IMR-90 (cell line): ENCODE measurements at regions not wholly inside any gene's neighbourhood (a gene's known extent, or its start where the extent isn't known, plus 50 kb on each side); places are given as distances from the start of the nearest gene placed in this dataset.

Source experiments
- ATAC-seq: fragments of 200-7000 bp; cut with Tn5 transposase; 2 replicates; pipeline ENCODE4 v1.9.1; 2020; ENCODE audit warnings: low read depth, mild to moderate bottlenecking, moderate library complexity
- BruUV-seq: library from RNA; stranded (reverse); fragments of 400-500 nt; replicated peaks from 2 replicates; lab custom pipeline; 2021; lab: Mats Ljungman, UMichigan
- CTCF ChIA-PET: fragments of 300-600 bp; formaldehyde crosslinking; extraction: SDS; loops from one replicate; lab custom pipeline; 2021; ENCODE audit warnings: antibody characterized with exemption; lab: Yijun Ruan, JAX
- POLR2A ChIA-PET: fragments of 300-600 bp; sonication (Branson Sonifier 250); formaldehyde crosslinking; loops from one replicate; lab custom pipeline; 2022; ENCODE audit warnings: antibody characterized with exemption; ENCODE audit not compliant: unreplicated experiment; lab: Charles Lee
- DNase-seq: peaks from one replicate; pipeline ENCODE4 v3.0.0; 2013
- H2AFZ ChIP-seq: replicated peaks from 2 replicates; pipeline ENCODE3; 2013; ENCODE audit warnings: low read length, mild to moderate bottlenecking; ENCODE audit not compliant: poor library complexity
- H2AK5ac ChIP-seq: 2 replicates; pipeline ENCODE4 v1.6.1; 2013; ENCODE audit warnings: low read depth, low read length, inconsistent platforms
- H2AK9ac ChIP-seq: replicated peaks from 2 replicates; pipeline ENCODE3; 2013; ENCODE audit warnings: mild to moderate bottlenecking, low read depth, low read length, moderate library complexity; ENCODE audit not compliant: poor library complexity
- H2BK120ac ChIP-seq: 2 replicates; pipeline ENCODE4 v1.6.1; 2013; ENCODE audit warnings: low read depth, low read length, inconsistent platforms
- H2BK15ac ChIP-seq: 3 replicates; pipeline ENCODE4 v1.6.1; 2013; ENCODE audit warnings: low read depth, low read length, inconsistent platforms
- H2BK20ac ChIP-seq: 2 replicates; pipeline ENCODE4 v1.6.1; 2013; ENCODE audit warnings: low read depth, mild to moderate bottlenecking, inconsistent platforms, low read length, moderate library complexity
- H2BK5ac ChIP-seq: 2 replicates; pipeline ENCODE4 v1.6.1; 2013; ENCODE audit warnings: mild to moderate bottlenecking, low read depth, low read length, inconsistent platforms; ENCODE audit not compliant: poor library complexity, severe bottlenecking
- H3K14ac ChIP-seq: replicated peaks from 2 replicates; pipeline ENCODE4 v1.6.1; 2013; ENCODE audit warnings: low read depth, low read length, inconsistent platforms
- H3K18ac ChIP-seq: 2 replicates; pipeline ENCODE4 v1.6.1; 2013; ENCODE audit warnings: low read depth, low read length, control low read depth
- H3K23ac ChIP-seq: 2 replicates; pipeline ENCODE4 v1.6.1; 2013; ENCODE audit warnings: low read depth, low read length, inconsistent platforms
- H3K27ac ChIP-seq: 2 replicates; pipeline ENCODE4 v1.5.1; 2013; ENCODE audit warnings: mild to moderate bottlenecking, control low read depth, low read length; ENCODE audit not compliant: insufficient read depth
- H3K27me3 ChIP-seq: 2 replicates; pipeline ENCODE4 v1.6.1; 2013; ENCODE audit warnings: low read length; ENCODE audit not compliant: control insufficient read depth, insufficient read depth
- H3K36me3 ChIP-seq: 2 replicates; pipeline ENCODE4 v1.6.1; 2013; ENCODE audit warnings: low read length, mixed read lengths; ENCODE audit not compliant: control insufficient read depth, insufficient read depth
- H3K4ac ChIP-seq: 2 replicates; pipeline ENCODE4 v1.6.1; 2013; ENCODE audit warnings: low read depth, low read length, inconsistent platforms
- H3K4me1 ChIP-seq: 2 replicates; pipeline ENCODE4 v1.6.1; 2013; ENCODE audit warnings: low read length, mixed read lengths; ENCODE audit not compliant: control insufficient read depth, insufficient read depth
- H3K4me2 ChIP-seq: 2 replicates; pipeline ENCODE4 v1.6.1; 2013; ENCODE audit warnings: low read depth, mild to moderate bottlenecking, control low read depth, low read length, moderate library complexity
- H3K4me3 ChIP-seq: 2 replicates; pipeline ENCODE4 v1.5.1; 2013; ENCODE audit warnings: low read depth, mild to moderate bottlenecking, control low read depth, low read length, moderate library complexity; ENCODE audit not compliant: insufficient read depth
- H3K56ac ChIP-seq: 2 replicates; pipeline ENCODE4 v1.6.1; 2013; ENCODE audit warnings: low read length, inconsistent platforms; ENCODE audit not compliant: insufficient read depth; ENCODE audit errors: extremely low read depth
- H3K79me1 ChIP-seq, 2 experiments: 2 replicates each; pipeline ENCODE4 v1.6.1; 2013; ENCODE audit warnings: low read length in 2 of 2, inconsistent platforms in 1 of 2, low read depth in 1 of 2
- H3K9ac ChIP-seq: 2 replicates; pipeline ENCODE4 v1.6.1; 2013; ENCODE audit warnings: low read depth, low read length, control low read depth
- H3K9me1 ChIP-seq: 2 replicates; pipeline ENCODE4 v1.6.1; 2013; ENCODE audit warnings: low read length, inconsistent platforms; ENCODE audit not compliant: insufficient read depth
- H3K9me3 ChIP-seq: 2 replicates; pipeline ENCODE4 v1.6.1; 2013; ENCODE audit warnings: low read length; ENCODE audit not compliant: control insufficient read depth, insufficient read depth
- H4K20me1 ChIP-seq: 2 replicates; pipeline ENCODE4 v1.6.1; 2013; ENCODE audit warnings: low read length, inconsistent platforms; ENCODE audit not compliant: insufficient read depth
- H4K5ac ChIP-seq: 2 replicates; pipeline ENCODE4 v1.6.1; 2013; ENCODE audit warnings: mild to moderate bottlenecking, low read depth, low read length, control low read depth
- H4K8ac ChIP-seq, 2 experiments: 2 replicates each; pipeline ENCODE4 v1.6.1; 2013; ENCODE audit warnings: low read depth in 2 of 2, low read length in 2 of 2, control low read depth in 1 of 2, inconsistent platforms in 1 of 2
- H4K91ac ChIP-seq: 2 replicates; pipeline ENCODE4 v1.6.1; 2013; ENCODE audit warnings: low read depth, low read length, inconsistent platforms; ENCODE audit not compliant: insufficient read depth
- BHLHE40 ChIP-seq: fragments of 150-350 bp; IDR thresholded peaks from 2 replicates; pipeline ENCODE4 v1.6.1; 2016; ENCODE audit warnings: mild to moderate bottlenecking, low read depth, low read length
- CEBPB ChIP-seq: IDR thresholded peaks from 2 replicates; pipeline ENCODE4 v1.6.1; 2012; ENCODE audit warnings: low read depth, low read length, improper control_type of control experiment
- CHD1 ChIP-seq: IDR thresholded peaks from 2 replicates; pipeline ENCODE4 v1.6.1; 2012; ENCODE audit warnings: low read depth, low read length, improper control_type of control experiment
- CTCF ChIP-seq: conservative IDR thresholded peaks from 2 replicates; pipeline ENCODE4 v1.5.1; 2012; ENCODE audit warnings: mild to moderate bottlenecking, low read depth, low read length, improper control_type of control experiment
- ELK1 ChIP-seq: fragments of 150-350 bp; IDR thresholded peaks from 2 replicates; pipeline ENCODE4 v1.6.1; 2016; ENCODE audit warnings: low read depth, mild to moderate bottlenecking, low read length, moderate library complexity, borderline replicate concordance
- FOS ChIP-seq: fragments of 150-350 bp; IDR thresholded peaks from 2 replicates; pipeline ENCODE4 v1.6.1; 2016; ENCODE audit warnings: low read depth, low read length
- MAZ ChIP-seq: IDR thresholded peaks from 2 replicates; pipeline ENCODE4 v1.6.1; 2012; ENCODE audit warnings: low read depth, mild to moderate bottlenecking, low read length, improper control_type of control experiment, moderate library complexity, borderline replicate concordance
- MXI1 ChIP-seq: IDR thresholded peaks from 2 replicates; pipeline ENCODE4 v1.6.1; 2012; ENCODE audit warnings: low read depth, mild to moderate bottlenecking, low read length, moderate library complexity, borderline replicate concordance
- NFE2L2 ChIP-seq: fragments of 150-350 bp; IDR thresholded peaks from 2 replicates; pipeline ENCODE4 v1.6.1; 2016; ENCODE audit warnings: low read depth, mild to moderate bottlenecking, low read length
- POLR2A ChIP-seq: IDR thresholded peaks from 2 replicates; pipeline ENCODE4 v1.6.1; 2012; ENCODE audit warnings: mild to moderate bottlenecking, low read depth, low read length
- RAD21 ChIP-seq: IDR thresholded peaks from 2 replicates; pipeline ENCODE4 v1.6.1; 2012; ENCODE audit warnings: low read length, improper control_type of control experiment
- RCOR1 ChIP-seq: IDR thresholded peaks from 2 replicates; pipeline ENCODE4 v1.6.1; 2012; ENCODE audit warnings: mild to moderate bottlenecking, low read length, improper control_type of control experiment; ENCODE audit not compliant: insufficient replicate concordance
- SMC3 ChIP-seq: fragments of 150-350 bp; IDR thresholded peaks from 2 replicates; pipeline ENCODE4 v1.6.1; 2016; ENCODE audit warnings: low read depth, mild to moderate bottlenecking, antibody characterized with exemption, low read length, moderate library complexity
- USF2 ChIP-seq: fragments of 150-350 bp; IDR thresholded peaks from 2 replicates; pipeline ENCODE4 v1.6.1; 2017; ENCODE audit warnings: mild to moderate bottlenecking, antibody characterized with exemption, low read length, low read depth
- WGBS, 2 experiments: methylation state at CpG; one replicate each; pipeline versions ENCODE4 v1.1.5 to v1.1.7; 2013; ENCODE audit warnings: missing lambda C conversion rate in 2 of 2; ENCODE audit not compliant: insufficient read length in 1 of 2; ENCODE audit errors: extremely low coverage in 2 of 2; 5-methylcytosine and 5-hydroxymethylcytosine counted together
- dilution Hi-C: fragments of 300-500 bp; cut with HindIII; formaldehyde crosslinking; loops from one replicate; pipeline ENCODE4 v1.14.3; 2018; ENCODE audit warnings: low sequenced_read_pairs; ENCODE audit not compliant: unreplicated experiment
- in situ Hi-C: fragments of 300-500 bp; cut with MboI; formaldehyde crosslinking; loops from 3 replicates; pipeline ENCODE4 v1.14.3; 2019; ENCODE audit warnings: low sequenced_read_pairs, inconsistent platforms, mixed read lengths
- intact Hi-C: fragments of 100-400 bp; cut with micrococcal nuclease; formaldehyde crosslinking; loops from 2 replicates; pipeline ENCODE4 v1.10.0; 2022

GRCh38 chr10:33875924-33876583, 541.6 kb upstream of the NRP1 start:
- ATAC-seq (no peak), DNase-seq (no peak)
- no TSS peak for BruUV-seq
- Histone ChIP-seq H4K91ac (no peak overlapping the region), H2BK120ac (no peak overlapping the region), H3K4me2 (no peak overlapping the region), H3K79me1 (no peaks in the 10 kb centered on the region), H3K14ac (no peak overlapping the region), H3K9ac (no peak overlapping the region), H4K5ac (no peak overlapping the region), H3K4me1 (no peaks in the 10 kb centered on the region; the same call in 1 of the 2 replicates), H4K8ac (no peak overlapping the region), H3K27me3 (peaks cover 5% of the 10 kb centered on the region; the same call in 1 of the 2 replicates), H3K27ac (no peak overlapping the region), H2BK5ac (no peak overlapping the region), H2BK20ac (no peak overlapping the region), H3K36me3 (no peaks in the 10 kb centered on the region), H3K18ac (no peak overlapping the region), H2BK15ac (no peak overlapping the region), H3K56ac (no peak overlapping the region), H3K4ac (no peak overlapping the region), H2AFZ (no peak overlapping the region), H3K9me1 (no peaks in the 10 kb centered on the region), H3K4me3 (no peak overlapping the region), H2AK5ac (no peak overlapping the region), H4K20me1 (no peaks in the 10 kb centered on the region), H3K23ac (no peak overlapping the region), H3K9me3 (no peaks in the 10 kb centered on the region), H2AK9ac (no peak overlapping the region)
- intact Hi-C loops (no loop called here), dilution Hi-C loops (no loop called here), in situ Hi-C loops (no loop called here)
- no CpG with 5 or more reads among the region's 9 CpGs for WGBS, 2 experiments
- CTCF ChIA-PET: no interaction called here
- POLR2A ChIA-PET: no interaction called here
- TF ChIP-seq USF2 (no peak), SMC3 (no peak), RAD21 (no peak), POLR2A (no peak), BHLHE40 (no peak), MXI1 (no peak), CTCF (no peak), ELK1 (no peak), RCOR1 (no peak), CEBPB (no peak), NFE2L2 (no peak), MAZ (no peak), CHD1 (no peak), FOS (no peak)
